H9 (cell line): ENCODE measurements at regions not wholly inside any gene's neighbourhood (a gene's known extent, or its start where the extent isn't known, plus 50 kb on each side); places are given as distances from the start of the nearest gene placed in this dataset.

Source experiments
- DNase-seq: peaks from one replicate; pipeline ENCODE4 v3.0.0-alpha.2; 2017
- H2AFZ ChIP-seq: one replicate; pipeline ENCODE4 v1.6.1; 2013; ENCODE audit warnings: mild to moderate bottlenecking, low read length, control low read depth, moderate library complexity
- H2AK5ac ChIP-seq: 2 replicates; pipeline ENCODE4 v1.6.1; 2013; ENCODE audit warnings: low read length, control low read depth, mixed read lengths; ENCODE audit not compliant: insufficient read length
- H2BK120ac ChIP-seq: one replicate; pipeline ENCODE4 v1.6.1; 2013; ENCODE audit warnings: low read depth, mild to moderate bottlenecking, low read length, control low read depth, inconsistent platforms; ENCODE audit not compliant: poor library complexity, severe bottlenecking
- H2BK12ac ChIP-seq: 2 replicates; pipeline ENCODE4 v1.6.1; 2013; ENCODE audit warnings: low read length, control low read depth, mixed read lengths, low read depth; ENCODE audit not compliant: insufficient read length
- H2BK15ac ChIP-seq: 2 replicates; pipeline ENCODE4 v1.6.1; 2013; ENCODE audit warnings: low read depth, low read length, control low read depth
- H2BK20ac ChIP-seq: one replicate; pipeline ENCODE4 v1.6.1; 2013; ENCODE audit warnings: low read depth, mild to moderate bottlenecking, low read length, control low read depth, inconsistent platforms; ENCODE audit not compliant: poor library complexity, severe bottlenecking
- H2BK5ac ChIP-seq: 2 replicates; pipeline ENCODE4 v1.6.1; 2013; ENCODE audit warnings: low read length, control low read depth, mixed read lengths; ENCODE audit not compliant: insufficient read length
- H3K14ac ChIP-seq: 2 replicates; pipeline ENCODE4 v1.6.1; 2013; ENCODE audit warnings: low read length, control low read depth; ENCODE audit not compliant: insufficient read depth
- H3K18ac ChIP-seq: 2 replicates; pipeline ENCODE4 v1.6.1; 2013; ENCODE audit warnings: low read depth, mild to moderate bottlenecking, mixed read lengths, low read length, control low read depth; ENCODE audit not compliant: insufficient read length
- H3K23ac ChIP-seq: 2 replicates; pipeline ENCODE4 v1.6.1; 2013; ENCODE audit warnings: low read length, control low read depth, mixed read lengths, low read depth; ENCODE audit not compliant: insufficient read length
- H3K23me2 ChIP-seq: 2 replicates; pipeline ENCODE4 v1.6.1; 2013; ENCODE audit warnings: low read depth, mild to moderate bottlenecking, mixed read lengths, low read length, control low read depth; ENCODE audit not compliant: insufficient read length, poor library complexity, severe bottlenecking
- H3K27ac ChIP-seq: 2 replicates; pipeline ENCODE4 v1.5.1; 2013; ENCODE audit warnings: low read length, control low read depth, mixed read lengths, low read depth; ENCODE audit not compliant: insufficient read length
- H3K27me3 ChIP-seq: 2 replicates; pipeline ENCODE4 v1.6.1; 2013; ENCODE audit warnings: low read length, control low read depth, inconsistent platforms; ENCODE audit not compliant: insufficient read depth
- H3K4ac ChIP-seq: 2 replicates; pipeline ENCODE4 v1.6.1; 2013; ENCODE audit warnings: low read depth, mild to moderate bottlenecking, control low read depth, inconsistent platforms, low read length, moderate library complexity
- H3K4me1 ChIP-seq: 2 replicates; pipeline ENCODE4 v1.6.1; 2013; ENCODE audit warnings: low read length, control low read depth, inconsistent platforms; ENCODE audit not compliant: insufficient read depth
- H3K4me2 ChIP-seq: 2 replicates; pipeline ENCODE4 v1.6.1; 2013; ENCODE audit warnings: low read length, control low read depth, mixed read lengths; ENCODE audit not compliant: insufficient read length, insufficient read depth
- H3K56ac ChIP-seq: 2 replicates; pipeline ENCODE4 v1.6.1; 2013; ENCODE audit warnings: low read depth, mild to moderate bottlenecking, mixed read lengths, low read length, control low read depth; ENCODE audit not compliant: insufficient read length
- H3K79me1 ChIP-seq: 2 replicates; pipeline ENCODE4 v1.6.1; 2013; ENCODE audit warnings: low read depth, mild to moderate bottlenecking, moderate library complexity, low read length, control low read depth, inconsistent platforms; ENCODE audit not compliant: insufficient read depth, poor library complexity, severe bottlenecking
- H3K79me2 ChIP-seq: 2 replicates; pipeline ENCODE4 v1.6.1; 2013; ENCODE audit warnings: low read length, control low read depth, inconsistent platforms; ENCODE audit not compliant: insufficient read depth
- H3K9ac ChIP-seq: 2 replicates; pipeline ENCODE4 v1.6.1; 2013; ENCODE audit warnings: low read length, control low read depth, mixed read lengths; ENCODE audit not compliant: insufficient read length; ENCODE audit errors: extremely low read depth
- H3K9me3 ChIP-seq: one replicate; pipeline ENCODE4 v1.6.1; 2013; ENCODE audit warnings: low read depth, low read length, inconsistent platforms; ENCODE audit not compliant: control insufficient read depth
- H3T11ph ChIP-seq: one replicate; pipeline ENCODE4 v1.6.1; 2013; ENCODE audit warnings: mild to moderate bottlenecking, low read length, control low read depth, inconsistent platforms
- H4K20me1 ChIP-seq: one replicate; pipeline ENCODE4 v1.6.1; 2013; ENCODE audit not compliant: control insufficient read depth, insufficient read length, insufficient read depth
- H4K5ac ChIP-seq: 2 replicates; pipeline ENCODE4 v1.6.1; 2013; ENCODE audit warnings: low read depth, mild to moderate bottlenecking, mixed read lengths, low read length, control low read depth; ENCODE audit not compliant: insufficient read length
- H4K8ac ChIP-seq: replicated peaks from 2 replicates; pipeline ENCODE4 v1.6.1; 2013; ENCODE audit warnings: low read length, control low read depth, mixed read lengths, low read depth; ENCODE audit not compliant: insufficient read length
- H4K91ac ChIP-seq: 2 replicates; pipeline ENCODE4 v1.6.1; 2013; ENCODE audit warnings: low read depth, mild to moderate bottlenecking, moderate library complexity, mixed read lengths, low read length, control low read depth; ENCODE audit not compliant: insufficient read length
- H3K27ac Mint-ChIP-seq, 3 experiments: 2 replicates in 2 of 3; 3 replicates in 1 of 3; pipeline ENCODE4 v1.8.0; 2020 to 2021; ENCODE audit warnings: mixed read lengths in 3 of 3, mild to moderate bottlenecking in 1 of 3, moderate library complexity in 1 of 3
- H3K27me3 Mint-ChIP-seq: 2 replicates; pipeline ENCODE4 v1.8.0; 2021; ENCODE audit warnings: low read depth, mild to moderate bottlenecking, moderate library complexity, mixed read lengths
- H3K36me3 Mint-ChIP-seq, 3 experiments: 2 replicates in 2 of 3; 3 replicates in 1 of 3; pipeline ENCODE4 v1.8.0; 2020 to 2021; ENCODE audit warnings: low read depth in 3 of 3, mixed read lengths in 3 of 3; ENCODE audit not compliant: insufficient read depth in 1 of 3
- H3K4me1 Mint-ChIP-seq, 2 experiments: 2 replicates each; pipeline ENCODE4 v1.8.0; 2020; ENCODE audit warnings: mixed read lengths in 2 of 2
- H3K4me3 Mint-ChIP-seq, 2 experiments: 2 replicates in 1 of 2; 3 replicates in 1 of 2; pipeline ENCODE4 v1.8.0; 2020 to 2021; ENCODE audit warnings: mild to moderate bottlenecking in 2 of 2, mixed read lengths in 2 of 2, moderate library complexity in 1 of 2
- H3K9me3 Mint-ChIP-seq, 2 experiments: 2 replicates in 1 of 2; 3 replicates in 1 of 2; pipeline ENCODE4 v1.8.0; 2020; ENCODE audit warnings: mild to moderate bottlenecking in 2 of 2, mixed read lengths in 2 of 2, moderate library complexity in 1 of 2
- WGBS: extraction: QIAGEN DNeasy Blood & Tissue Kit; methylation state at CpG from one replicate; pipeline ENCODE4 v1.1.7; 2013; ENCODE audit warnings: missing lambda C conversion rate, low lambda C conversion rate, mixed read lengths; ENCODE audit not compliant: insufficient read length; ENCODE audit errors: extremely low coverage; 5-methylcytosine and 5-hydroxymethylcytosine counted together
- TF ChIP-seq, protein P1 (sequence below): fragments of 200-600 bp; sonication (generic); conservative IDR thresholded peaks from 3 replicates; pipeline ENCODE4 v1.8.0; 2021; ENCODE audit warnings: antibody characterized with exemption, mild to moderate bottlenecking

DNA sequence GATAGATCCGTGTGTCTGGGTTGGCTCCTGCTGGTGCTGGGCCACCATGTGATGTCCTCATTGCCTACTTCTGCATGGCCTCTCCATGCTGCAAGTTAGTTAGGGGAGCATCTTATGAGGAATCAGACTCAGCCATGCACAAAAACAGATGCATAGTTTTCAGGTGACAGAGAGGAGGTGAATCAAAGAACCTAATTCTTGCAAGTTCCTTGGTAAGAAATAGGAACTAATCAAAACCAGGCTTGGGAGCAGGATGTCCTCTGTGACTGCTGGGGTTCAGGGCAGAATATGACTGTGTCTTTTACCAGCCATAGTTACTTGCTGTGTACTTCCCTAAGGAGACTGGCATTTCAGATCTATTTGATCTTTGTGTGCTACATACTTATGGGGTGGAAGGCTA lies 61.6 kb downstream of the C9orf152 start:
- Mint-ChIP-seq H3K36me3 (peaks cover 12 to 25% (median 12%) of the 10 kb centered on the region in 3 experiments), H3K9me3 (peaks cover 5 to 7% of the 10 kb centered on the region in 2 experiments; a peak in 3 of 5 replicates), H3K27ac (no peak overlapping the region), H3K4me3 (no peak overlapping the region), H3K4me1 (peaks cover 2 to 7% of the 10 kb centered on the region in 2 experiments; a peak in 2 of 4 replicates), H3K27me3 (no peaks in the 10 kb centered on the region)
- Histone ChIP-seq H3T11ph (no peak overlapping the region), H3K4me1 (no peaks in the 10 kb centered on the region), H2BK120ac (no peak overlapping the region), H3K23ac (no peak overlapping the region), H3K27me3 (no peaks in the 10 kb centered on the region), H4K5ac (no peak overlapping the region), H4K20me1 (no peaks in the 10 kb centered on the region), H3K4ac (no peak overlapping the region), H3K23me2 (no peaks in the 10 kb centered on the region), H4K91ac (no peak overlapping the region), H3K27ac (no peak overlapping the region), H3K9ac (no peak overlapping the region), H4K8ac (no peak overlapping the region), H2BK20ac (no peak overlapping the region), H2BK12ac (no peak overlapping the region), H3K79me2 (peaks cover 5% of the 10 kb centered on the region; the same call in 1 of the 2 replicates), H3K79me1 (peaks cover 3% of the 10 kb centered on the region), H2BK15ac (no peak overlapping the region), H3K14ac (no peak overlapping the region), H2AK5ac (no peak overlapping the region), H3K56ac (no peak overlapping the region), H2BK5ac (no peak overlapping the region), H2AFZ (no peak overlapping the region), H3K9me3 (no peaks in the 10 kb centered on the region), H3K18ac (no peak overlapping the region), H3K4me2 (no peak overlapping the region)
- TF ChIP-seq, protein P1, sequence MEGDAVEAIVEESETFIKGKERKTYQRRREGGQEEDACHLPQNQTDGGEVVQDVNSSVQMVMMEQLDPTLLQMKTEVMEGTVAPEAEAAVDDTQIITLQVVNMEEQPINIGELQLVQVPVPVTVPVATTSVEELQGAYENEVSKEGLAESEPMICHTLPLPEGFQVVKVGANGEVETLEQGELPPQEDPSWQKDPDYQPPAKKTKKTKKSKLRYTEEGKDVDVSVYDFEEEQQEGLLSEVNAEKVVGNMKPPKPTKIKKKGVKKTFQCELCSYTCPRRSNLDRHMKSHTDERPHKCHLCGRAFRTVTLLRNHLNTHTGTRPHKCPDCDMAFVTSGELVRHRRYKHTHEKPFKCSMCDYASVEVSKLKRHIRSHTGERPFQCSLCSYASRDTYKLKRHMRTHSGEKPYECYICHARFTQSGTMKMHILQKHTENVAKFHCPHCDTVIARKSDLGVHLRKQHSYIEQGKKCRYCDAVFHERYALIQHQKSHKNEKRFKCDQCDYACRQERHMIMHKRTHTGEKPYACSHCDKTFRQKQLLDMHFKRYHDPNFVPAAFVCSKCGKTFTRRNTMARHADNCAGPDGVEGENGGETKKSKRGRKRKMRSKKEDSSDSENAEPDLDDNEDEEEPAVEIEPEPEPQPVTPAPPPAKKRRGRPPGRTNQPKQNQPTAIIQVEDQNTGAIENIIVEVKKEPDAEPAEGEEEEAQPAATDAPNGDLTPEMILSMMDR = no peak
- DNase-seq = no peak
- no CpG with 5 or more reads among the region's 1 CpG for WGBS
